PC-9 (cell line): ENCODE measurements at regions not wholly inside any gene's neighbourhood (a gene's known extent, or its start where the extent isn't known, plus 50 kb on each side); places are given as distances from the start of the nearest gene placed in this dataset.

Source experiments
- BruUV-seq: library from RNA; stranded (reverse); fragments of 400-500 nt; replicated peaks from 2 replicates; lab custom pipeline; 2021; lab: Mats Ljungman, UMichigan
- CTCF ChIA-PET: fragments of 300-600 bp; sonication (Branson Sonifier 250); formaldehyde crosslinking; loops from one replicate; lab custom pipeline; 2022; ENCODE audit warnings: antibody characterized with exemption; lab: Charles Lee
- POLR2A ChIA-PET: fragments of 300-600 bp; sonication (Branson Sonifier 250); formaldehyde crosslinking; loops from one replicate; lab custom pipeline; 2022; ENCODE audit warnings: antibody characterized with exemption; ENCODE audit not compliant: unreplicated experiment; lab: Charles Lee
- DNase-seq, 2 experiments: peaks; one replicate each; pipeline versions ENCODE4 v3.0.0 to v3.0.0-alpha.2; 2015 to 2022; ENCODE audit warnings: mixed read lengths in 1 of 2
- H2AFZ ChIP-seq: fragments of 200-600 bp; sonication (generic); 2 replicates; pipeline ENCODE4 v1.8.1; 2017; ENCODE audit warnings: antibody characterized with exemption
- H3F3A ChIP-seq: fragments of 200-600 bp; sonication (generic); 2 replicates; pipeline ENCODE4 v1.8.1; 2017; ENCODE audit warnings: antibody characterized with exemption, mild to moderate bottlenecking, low read depth; ENCODE audit not compliant: insufficient read depth
- H3K27ac ChIP-seq: fragments of 200-600 bp; sonication (generic); 2 replicates; pipeline ENCODE4 v1.6.1; 2016; ENCODE audit warnings: mixed run types
- H3K27me3 ChIP-seq: fragments of 200-600 bp; sonication (generic); 2 replicates; pipeline ENCODE4 v1.6.1; 2016; ENCODE audit warnings: low read depth, mixed run types; ENCODE audit not compliant: insufficient read depth
- H3K36me3 ChIP-seq: fragments of 200-600 bp; sonication (generic); 2 replicates; pipeline ENCODE4 v1.6.1; 2016; ENCODE audit warnings: low read depth, mixed run types
- H3K4me1 ChIP-seq: fragments of 200-600 bp; sonication (generic); replicated peaks from 2 replicates; pipeline ENCODE4 v1.6.1; 2016; ENCODE audit warnings: mixed run types; ENCODE audit not compliant: insufficient read depth
- H3K4me2 ChIP-seq: fragments of 200-600 bp; sonication (generic); 2 replicates; pipeline ENCODE4 v1.6.1; 2017; ENCODE audit warnings: mixed run types
- H3K4me3 ChIP-seq: fragments of 200-600 bp; sonication (generic); 2 replicates; pipeline ENCODE4 v1.6.1; 2016; ENCODE audit warnings: mixed run types
- H3K79me2 ChIP-seq: fragments of 200-600 bp; sonication (generic); 2 replicates; pipeline ENCODE4 v1.6.1; 2017; ENCODE audit warnings: low read depth, mixed run types
- H3K9me2 ChIP-seq: fragments of 200-600 bp; sonication (generic); 2 replicates; pipeline ENCODE4 v1.8.1; 2017; ENCODE audit warnings: mild to moderate bottlenecking; ENCODE audit not compliant: insufficient read depth
- H3K9me3 ChIP-seq: fragments of 200-600 bp; sonication (generic); 2 replicates; pipeline ENCODE4 v1.8.1; 2016; ENCODE audit warnings: low read depth; ENCODE audit not compliant: insufficient read depth
- H4K20me1 ChIP-seq: fragments of 200-600 bp; sonication (generic); 2 replicates; pipeline ENCODE4 v1.8.1; 2017; ENCODE audit not compliant: insufficient read depth
- EZH2 ChIP-seq: fragments of 200-600 bp; sonication (generic); IDR thresholded peaks from 2 replicates; pipeline ENCODE4 v1.8.0; 2017; ENCODE audit warnings: antibody characterized with exemption, low read depth
- intact Hi-C: fragments of 100-400 bp; cut with micrococcal nuclease; formaldehyde crosslinking; loops from one replicate; pipeline ENCODE4 v1.10.0; 2022; ENCODE audit not compliant: unreplicated experiment
- TF ChIP-seq, protein P1 (sequence below): fragments of 200-600 bp; sonication (generic); conservative IDR thresholded peaks from 2 replicates; pipeline ENCODE4 v1.6.1; 2017; ENCODE audit warnings: mixed run types, antibody characterized with exemption, mild to moderate bottlenecking, moderate library complexity

DNA sequence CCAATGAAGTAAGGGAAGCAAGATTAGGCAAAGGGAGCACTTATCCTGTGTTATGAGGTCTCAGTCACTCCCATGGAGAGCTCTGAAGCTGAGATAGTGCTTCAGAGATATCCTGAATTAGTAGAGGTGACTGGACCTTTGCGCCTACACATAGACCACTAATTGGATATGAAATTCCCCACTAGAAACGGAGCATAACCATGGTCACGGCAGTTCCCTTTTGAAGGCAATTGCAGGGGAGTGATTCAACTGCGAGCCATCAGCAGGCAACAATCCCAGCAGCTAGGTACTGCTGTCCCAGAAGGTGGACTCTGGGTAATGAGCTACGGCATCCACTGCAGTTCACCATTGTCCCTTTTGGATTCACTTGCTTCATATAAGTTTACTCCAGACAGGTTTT lies 267.7 kb upstream of the RASA1 start:
- H3K9me2 ChIP-seq, result no peaks in the 10 kb centered on the region
- H4K20me1 ChIP-seq, result no peaks in the 10 kb centered on the region
- TF ChIP-seq, protein P1, sequence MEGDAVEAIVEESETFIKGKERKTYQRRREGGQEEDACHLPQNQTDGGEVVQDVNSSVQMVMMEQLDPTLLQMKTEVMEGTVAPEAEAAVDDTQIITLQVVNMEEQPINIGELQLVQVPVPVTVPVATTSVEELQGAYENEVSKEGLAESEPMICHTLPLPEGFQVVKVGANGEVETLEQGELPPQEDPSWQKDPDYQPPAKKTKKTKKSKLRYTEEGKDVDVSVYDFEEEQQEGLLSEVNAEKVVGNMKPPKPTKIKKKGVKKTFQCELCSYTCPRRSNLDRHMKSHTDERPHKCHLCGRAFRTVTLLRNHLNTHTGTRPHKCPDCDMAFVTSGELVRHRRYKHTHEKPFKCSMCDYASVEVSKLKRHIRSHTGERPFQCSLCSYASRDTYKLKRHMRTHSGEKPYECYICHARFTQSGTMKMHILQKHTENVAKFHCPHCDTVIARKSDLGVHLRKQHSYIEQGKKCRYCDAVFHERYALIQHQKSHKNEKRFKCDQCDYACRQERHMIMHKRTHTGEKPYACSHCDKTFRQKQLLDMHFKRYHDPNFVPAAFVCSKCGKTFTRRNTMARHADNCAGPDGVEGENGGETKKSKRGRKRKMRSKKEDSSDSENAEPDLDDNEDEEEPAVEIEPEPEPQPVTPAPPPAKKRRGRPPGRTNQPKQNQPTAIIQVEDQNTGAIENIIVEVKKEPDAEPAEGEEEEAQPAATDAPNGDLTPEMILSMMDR, result no peak
- no peak for TF ChIP-seq EZH2
- H3K4me2 ChIP-seq, result no peak overlapping the region
- no peaks in the 10 kb centered on the region for H3K4me1 ChIP-seq
- no peak overlapping the region for H3K27ac ChIP-seq
- no peaks in the 10 kb centered on the region for H3K9me3 ChIP-seq
- ChIA-PET CTCF (no interaction called here), POLR2A (no interaction called here)
- H3K36me3 ChIP-seq, result no peaks in the 10 kb centered on the region
- H3F3A ChIP-seq, result no peaks in the 10 kb centered on the region
- H3K27me3 ChIP-seq, result no peaks in the 10 kb centered on the region
- DNase-seq, result no peak
- intact Hi-C loops, result no loop called here
- H2AFZ ChIP-seq, result no peak overlapping the region
- BruUV-seq, result no TSS peak
- no peaks in the 10 kb centered on the region for H3K79me2 ChIP-seq
- no peak overlapping the region for H3K4me3 ChIP-seq

DNA sequence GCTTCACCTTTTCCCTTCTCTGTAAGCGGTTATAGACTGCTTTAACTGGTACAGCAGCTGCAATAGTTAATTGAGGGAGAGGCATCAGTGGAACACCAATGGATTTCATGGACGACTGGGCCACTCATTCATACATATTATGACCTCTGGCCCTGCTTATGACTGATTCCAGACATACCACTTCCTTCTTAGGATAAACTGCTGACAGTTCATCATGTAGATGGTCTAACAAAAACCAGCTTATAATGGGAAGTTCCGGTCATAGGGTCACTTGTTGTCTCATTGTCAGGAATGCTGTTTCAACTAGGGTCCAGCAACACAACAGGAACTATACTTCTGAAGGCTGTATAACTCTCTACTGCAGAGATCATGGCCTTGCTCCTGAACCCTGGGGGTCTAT lies 265.2 kb upstream of the RASA1 start:
- no TSS peak for BruUV-seq
- Histone ChIP-seq H3F3A (no peaks in the 10 kb centered on the region), H3K9me2 (no peaks in the 10 kb centered on the region), H4K20me1 (no peaks in the 10 kb centered on the region), H3K4me2 (no peak overlapping the region), H3K36me3 (no peaks in the 10 kb centered on the region), H3K27ac (no peak overlapping the region), H3K9me3 (no peaks in the 10 kb centered on the region), H3K79me2 (no peaks in the 10 kb centered on the region), H2AFZ (no peak overlapping the region), H3K27me3 (no peaks in the 10 kb centered on the region), H3K4me3 (no peak overlapping the region), H3K4me1 (no peaks in the 10 kb centered on the region)
- ChIA-PET CTCF (no interaction called here), POLR2A (no interaction called here)
- intact Hi-C loops, result no loop called here
- no peak for DNase-seq
- TF ChIP-seq EZH2, result no peak
- TF ChIP-seq, protein P1, result no peak

DNA sequence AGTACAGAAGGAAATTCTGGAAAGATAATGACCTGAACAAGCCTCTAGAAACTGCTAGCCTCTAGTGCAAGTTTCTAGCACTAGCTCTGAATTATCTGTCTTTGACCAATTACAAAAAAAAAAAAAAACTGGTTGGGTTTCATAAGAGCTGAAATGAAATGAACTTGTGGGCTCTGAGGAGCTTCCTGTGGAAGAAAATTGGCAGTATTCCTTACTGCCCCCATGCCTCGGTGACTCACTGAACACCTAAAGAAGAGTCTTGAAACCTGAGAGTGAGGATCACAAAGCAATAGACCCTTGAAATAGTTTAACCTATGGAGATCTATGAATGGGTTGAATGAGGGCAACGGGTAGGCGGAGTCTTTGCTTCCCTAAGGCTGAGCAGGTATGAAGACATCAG lies 263.6 kb upstream of the RASA1 start:
- BruUV-seq, result no TSS peak
- Histone ChIP-seq H4K20me1 (no peaks in the 10 kb centered on the region), H3K27me3 (no peaks in the 10 kb centered on the region), H3K4me2 (no peak overlapping the region), H3K27ac (no peak overlapping the region), H3F3A (no peaks in the 10 kb centered on the region), H2AFZ (no peak overlapping the region), H3K79me2 (no peaks in the 10 kb centered on the region), H3K4me3 (no peak overlapping the region), H3K36me3 (no peaks in the 10 kb centered on the region), H3K4me1 (no peaks in the 10 kb centered on the region), H3K9me3 (no peaks in the 10 kb centered on the region), H3K9me2 (no peaks in the 10 kb centered on the region)
- ChIA-PET CTCF (no interaction called here), POLR2A (no interaction called here)
- no peak for TF ChIP-seq EZH2
- TF ChIP-seq, protein P1, result no peak
- no peak for DNase-seq
- intact Hi-C loops, result no loop called here
